ENCODE measurements at regions not wholly inside any gene's neighbourhood (a gene's known extent, or its start where the extent isn't known, plus 50 kb on each side); places are given as distances from the start of the nearest gene placed in this dataset.

GRCh38 chr10:123556736-123557135 is 109.4 kb upstream of the GPR26 start:
- no peak for DNase-seq (ENCODE audit: low spot score)

- no peak for DNase-seq (ENCODE audit: low spot score)
These were observed 108.6 kb upstream of the GPR26 start for GRCh38 chr10:123557366-123558108.

GRCh38 chr10:123558651-123559050 is 107.5 kb upstream of the GPR26 start:
- DNase-seq (ENCODE audit: low spot score), result no peak

- peak; percentile 69 for DNase-seq (ENCODE audit: low spot score)
These were observed 106.9 kb upstream of the GPR26 start for GRCh38 chr10:123559066-123559822.

GRCh38 chr10:123559823-123560092 is 106.4 kb upstream of the GPR26 start:
- DNase-seq (ENCODE audit: low spot score), result no peak

GRCh38 chr10:123560301-123561140 is 105.6 kb upstream of the GPR26 start:
- no peak for DNase-seq (ENCODE audit: low spot score)

- DNase-seq (ENCODE audit: low spot score), result no peak
These were observed 105.1 kb upstream of the GPR26 start for GRCh38 chr10:123561141-123561440.

GRCh38 chr10:123562387-123562786 is 103.8 kb upstream of the GPR26 start:
- DNase-seq (ENCODE audit: low spot score), result no peak

GRCh38 chr10:123562811-123563580 is 103.2 kb upstream of the GPR26 start:
- no peak for DNase-seq (ENCODE audit: low spot score)

GRCh38 chr10:123563581-123563855 is 102.6 kb upstream of the GPR26 start:
- no peak for DNase-seq (ENCODE audit: low spot score)

GRCh38 chr10:123563994-123564393 is 102.2 kb upstream of the GPR26 start:
- no peak for DNase-seq (ENCODE audit: low spot score)

- no peak for DNase-seq (ENCODE audit: low spot score)
These were observed 101.5 kb upstream of the GPR26 start for GRCh38 chr10:123564631-123565030.

- DNase-seq (ENCODE audit: low spot score), result no peak
These were observed 100.2 kb upstream of the GPR26 start for GRCh38 chr10:123565691-123566660.

GRCh38 chr10:123567984-123568739 is 98.0 kb upstream of the GPR26 start:
- DNase-seq (ENCODE audit: low spot score), result no peak

- DNase-seq (ENCODE audit: low spot score), result no peak
These were observed 97.4 kb upstream of the GPR26 start for GRCh38 chr10:123568751-123569150.

GRCh38 chr10:123569436-123570035 is 96.6 kb upstream of the GPR26 start:
- DNase-seq (ENCODE audit: low spot score), result no peak

- no peak for DNase-seq (ENCODE audit: low spot score)
These were observed 95.9 kb upstream of the GPR26 start for GRCh38 chr10:123570051-123570897.

- no peak for DNase-seq (ENCODE audit: low spot score)
These were observed 95.1 kb upstream of the GPR26 start for GRCh38 chr10:123570898-123571515.
